HG03108 (cell line): ENCODE measurements at regions not wholly inside any gene's neighbourhood (a gene's known extent, or its start where the extent isn't known, plus 50 kb on each side); places are given as distances from the start of the nearest gene placed in this dataset.
"Not testable (repeated sequence)": the region's sequence is repeated elsewhere in the genome, so short reads cannot be mapped to it uniquely, and the experiment has no call there.

Source experiments
- ATAC-seq: cut with Tn5 transposase; IDR thresholded peaks from one replicate; pipeline ENCODE4 v1.9.1; 2021; ENCODE audit warnings: moderate library complexity; ENCODE audit not compliant: unreplicated experiment

DNA sequence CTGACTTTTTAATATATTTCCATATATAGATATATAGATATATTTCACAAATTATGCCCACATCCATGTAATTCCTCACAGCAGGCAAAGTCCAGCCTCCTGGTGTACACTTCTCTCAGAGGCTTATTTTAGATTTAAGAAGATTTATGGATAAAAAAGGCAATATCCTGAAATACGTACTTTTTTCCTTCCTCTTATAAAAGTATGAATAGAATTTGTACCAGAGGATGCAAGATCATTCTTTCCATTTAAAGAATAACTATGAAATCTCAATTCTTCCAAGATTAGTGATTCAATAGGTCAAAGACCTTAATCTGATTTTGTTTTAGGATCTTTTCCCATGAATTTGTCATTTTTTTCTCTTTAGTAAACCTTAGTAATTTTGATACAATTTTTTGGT, 597.9 kb upstream of the TBL1XR1 start:
- no peak for ATAC-seq

DNA sequence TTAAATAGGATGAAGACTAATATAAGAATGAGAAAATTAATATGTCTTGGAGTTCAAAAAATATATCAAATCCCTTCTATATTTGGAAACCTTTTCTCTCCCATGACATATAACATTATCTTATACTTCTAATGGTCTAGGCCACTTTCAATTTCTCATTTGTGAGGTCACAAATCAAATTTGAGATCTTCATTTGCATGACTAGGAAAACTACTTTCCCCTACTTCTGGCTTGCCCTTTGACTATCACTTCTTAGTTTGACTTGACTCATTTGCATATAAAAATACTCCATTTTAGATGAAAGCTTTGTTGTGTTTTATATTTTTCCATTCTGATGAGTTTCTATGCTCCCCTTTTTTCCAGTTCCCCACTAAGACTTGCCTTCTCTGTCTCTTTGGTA, 598.6 kb upstream of the TBL1XR1 start:
- ATAC-seq: no peak

DNA sequence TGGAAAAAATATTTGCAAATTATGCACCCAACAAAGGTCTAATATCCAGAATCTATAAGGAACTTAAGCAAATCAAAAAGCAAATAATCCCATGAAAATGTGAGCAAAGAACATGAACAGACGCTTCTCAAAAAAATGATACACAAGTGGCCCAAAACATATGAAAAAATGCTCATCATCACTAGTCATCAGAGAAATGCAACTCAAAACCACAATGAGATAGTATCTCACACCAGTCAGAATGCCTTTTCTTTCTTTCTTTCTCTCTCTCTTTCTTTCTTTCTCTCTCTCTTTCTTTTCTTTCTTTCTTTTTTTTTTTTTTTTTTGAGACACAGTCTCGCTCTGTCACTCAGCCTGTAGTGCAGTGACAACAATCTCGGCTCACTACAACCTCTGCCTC, 602.9 kb upstream of the TBL1XR1 start:
- not testable (repeated sequence) for ATAC-seq

DNA sequence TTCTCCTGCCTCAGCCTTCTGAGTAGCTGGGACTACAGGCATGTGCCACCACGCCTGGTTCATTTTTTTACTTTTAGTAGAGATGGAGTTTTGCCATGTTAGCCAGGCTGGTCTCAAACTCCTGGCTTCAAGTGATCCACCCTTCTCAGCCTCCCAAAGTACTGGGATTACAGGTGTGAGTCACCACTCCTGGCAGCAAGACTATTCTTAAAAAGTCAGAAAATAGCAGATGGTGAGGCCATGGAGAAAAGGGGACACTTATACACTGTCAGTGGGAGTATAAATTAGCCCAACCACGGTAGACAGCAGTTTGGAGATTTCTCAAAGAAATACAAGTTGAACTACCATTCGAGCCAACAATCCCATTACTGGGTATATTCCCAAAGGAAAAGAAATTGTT, 603.3 kb upstream of the TBL1XR1 start:
- ATAC-seq: no peak

DNA sequence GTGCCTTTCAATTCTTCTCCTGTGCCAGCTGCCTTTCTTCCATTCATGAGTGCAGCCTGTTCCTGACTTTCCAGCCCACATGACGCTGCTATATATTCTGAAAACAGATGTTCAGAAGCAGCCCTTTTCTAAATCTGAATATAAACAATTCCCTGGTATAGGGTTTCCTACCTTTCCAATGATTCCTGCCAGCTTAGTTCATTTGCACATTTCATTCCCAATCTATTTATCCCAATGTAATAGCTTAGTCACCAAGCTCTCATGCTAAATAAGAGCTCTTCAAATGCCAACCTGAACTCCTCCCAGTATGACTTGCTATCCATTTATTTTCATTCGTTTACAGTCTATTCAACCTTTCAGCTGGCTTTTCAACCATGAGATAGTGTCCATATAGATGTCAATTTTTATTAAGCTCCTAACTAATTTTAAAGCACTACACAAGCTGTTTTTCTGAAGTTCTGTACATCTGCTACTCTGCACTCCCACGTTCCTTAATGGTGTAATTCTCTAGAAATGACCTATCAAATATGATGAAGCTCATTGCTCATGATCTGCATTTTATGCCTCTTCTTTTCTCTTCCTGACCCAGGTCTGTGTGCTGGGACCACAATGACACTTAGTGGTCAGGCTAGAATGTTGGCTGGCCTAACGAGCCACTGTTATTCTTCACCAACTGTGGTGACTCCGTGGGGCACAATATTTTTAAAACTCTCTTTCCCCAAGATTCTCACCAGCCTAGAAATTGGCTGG, 605.0 kb upstream of the TBL1XR1 start:
- ATAC-seq: no peak

DNA sequence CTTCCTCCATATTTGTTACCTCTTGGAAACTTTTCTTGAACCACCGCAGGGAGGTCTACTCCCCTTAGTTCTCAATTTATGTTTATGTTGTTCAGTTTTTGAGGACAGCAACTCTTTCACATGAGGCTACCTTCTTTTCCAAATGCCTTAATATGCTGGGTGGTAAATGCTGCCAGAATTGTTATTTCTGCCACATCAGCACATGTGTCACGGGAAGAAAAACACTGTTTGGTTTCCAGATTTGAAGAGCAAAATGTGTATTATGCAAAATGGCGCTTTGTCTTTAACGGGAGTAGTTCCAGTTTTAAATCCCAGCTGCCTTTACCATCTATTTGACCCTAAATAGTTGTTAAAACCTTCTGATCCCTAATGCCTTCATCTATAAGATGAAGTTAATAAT, 606.2 kb upstream of the TBL1XR1 start:
- no peak for ATAC-seq

DNA sequence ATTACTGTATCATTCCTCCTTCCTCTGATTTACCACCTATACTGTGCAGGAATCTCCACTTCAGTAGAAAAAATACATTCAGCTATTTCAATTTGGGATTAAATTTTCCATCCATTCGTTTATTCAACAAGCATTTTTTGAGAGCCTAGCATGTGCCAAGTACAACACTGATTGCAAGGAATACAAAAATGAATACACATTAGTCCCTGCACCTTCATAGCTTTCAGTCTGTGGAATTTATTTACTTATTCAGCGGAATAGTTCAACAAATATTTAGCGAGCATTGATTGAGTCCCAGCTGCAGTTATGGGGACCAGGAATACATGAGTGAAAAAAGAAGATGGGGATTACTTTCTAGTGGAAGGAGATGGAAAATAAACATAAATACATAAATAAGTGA, 606.8 kb upstream of the TBL1XR1 start:
- no peak for ATAC-seq

DNA sequence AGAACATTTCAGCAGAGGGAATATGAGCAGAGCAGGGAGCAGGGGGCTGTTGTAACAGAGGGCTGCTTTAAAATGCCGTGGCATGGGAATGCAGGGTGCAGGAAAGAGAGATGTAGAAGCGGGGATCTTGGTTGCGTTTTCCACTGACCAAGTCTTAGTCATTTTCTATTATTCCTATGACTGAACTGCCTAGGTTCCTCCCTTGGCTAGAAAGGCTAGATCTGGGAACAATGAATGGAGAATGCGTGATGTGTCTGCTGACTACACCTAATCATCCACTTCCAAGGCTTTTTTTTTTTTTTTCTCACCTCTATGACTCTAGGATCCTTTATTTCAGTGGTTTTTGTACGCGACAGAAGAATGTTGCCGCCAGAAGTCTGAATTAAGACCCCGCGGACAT, 607.4 kb upstream of the TBL1XR1 start:
- no peak for ATAC-seq

DNA sequence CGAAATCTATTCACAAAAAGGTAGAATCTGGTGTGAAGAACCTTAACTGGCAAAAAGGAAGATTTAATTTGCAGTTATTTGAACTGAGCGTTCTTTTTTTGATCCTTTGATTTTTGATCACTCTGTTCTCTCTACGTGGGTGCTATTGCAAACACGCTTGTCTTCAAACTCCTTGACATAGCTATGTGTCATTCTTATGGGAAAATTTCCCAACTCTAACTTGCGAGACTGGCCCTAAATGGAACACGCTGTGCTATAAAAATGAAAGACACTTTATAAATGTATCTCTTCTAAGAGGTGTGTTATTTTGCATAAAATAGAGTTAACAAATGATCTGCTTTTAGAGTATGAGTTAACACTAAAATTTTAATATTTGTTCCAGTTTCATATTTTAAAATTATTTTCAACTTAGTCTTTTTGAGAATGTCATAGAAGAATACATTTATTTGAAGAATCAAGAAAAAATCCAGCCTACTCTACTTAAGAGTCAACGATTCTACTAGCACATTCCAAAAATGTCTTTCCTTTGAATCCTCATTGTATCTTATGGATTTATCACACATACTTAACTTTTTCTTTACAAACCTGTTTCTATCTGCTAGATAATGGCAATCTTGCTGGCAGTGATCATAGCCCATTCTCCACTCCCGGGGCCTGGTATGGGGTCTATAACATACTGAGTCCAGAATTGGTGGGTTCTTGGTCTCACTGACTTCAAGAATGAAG, 610.0 kb upstream of the TBL1XR1 start:
- ATAC-seq: no peak

DNA sequence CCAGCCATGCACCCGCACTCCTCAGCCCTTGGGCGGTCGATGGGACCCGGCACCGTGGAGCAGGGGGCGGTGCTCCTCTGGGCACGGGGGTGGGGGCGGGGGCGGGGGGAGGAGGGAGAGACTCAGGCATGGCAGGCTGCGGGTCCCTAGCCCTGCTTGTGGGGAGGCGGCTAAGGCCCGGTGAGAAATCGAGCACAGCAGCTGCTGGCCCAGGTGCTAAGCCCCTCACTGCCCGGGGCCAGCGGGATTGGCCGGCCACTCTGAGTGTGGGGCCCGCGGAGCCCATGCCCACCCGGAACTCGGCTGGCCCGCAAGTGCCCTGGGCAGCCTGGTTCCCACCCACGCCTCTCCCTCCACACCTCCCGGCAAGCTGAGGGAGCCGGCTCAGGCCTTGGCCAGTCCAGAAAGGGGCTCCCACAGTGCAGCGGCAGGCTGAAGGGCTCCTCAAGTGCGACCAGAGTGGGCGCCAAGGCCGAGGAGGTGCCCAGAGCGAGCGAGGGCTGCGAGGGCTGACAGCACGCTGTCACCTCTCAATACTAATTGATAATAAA, 611.7 kb upstream of the TBL1XR1 start:
- ATAC-seq: not testable (repeated sequence)

DNA sequence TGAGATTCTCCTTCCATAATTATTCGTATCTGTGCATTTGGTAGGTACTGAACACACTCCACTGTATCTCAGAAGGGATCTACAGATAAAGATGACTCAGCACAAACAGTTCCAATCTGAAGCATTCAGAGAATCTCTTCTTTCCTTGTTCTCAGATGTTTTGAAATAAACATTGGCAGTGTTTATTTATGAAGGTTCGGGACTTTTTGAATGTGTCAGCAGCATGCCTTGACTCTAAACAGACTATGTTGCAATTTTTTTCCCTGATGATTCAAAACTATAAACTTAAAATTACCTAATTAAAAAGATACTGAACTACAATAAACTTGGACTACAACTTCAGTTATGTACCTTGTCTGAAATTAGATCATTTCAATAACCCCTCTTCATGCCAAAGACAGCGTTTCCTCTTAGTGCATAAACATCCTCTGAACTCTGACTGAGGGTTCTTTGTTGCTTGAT, 612.9 kb upstream of the TBL1XR1 start:
- no peak for ATAC-seq

DNA sequence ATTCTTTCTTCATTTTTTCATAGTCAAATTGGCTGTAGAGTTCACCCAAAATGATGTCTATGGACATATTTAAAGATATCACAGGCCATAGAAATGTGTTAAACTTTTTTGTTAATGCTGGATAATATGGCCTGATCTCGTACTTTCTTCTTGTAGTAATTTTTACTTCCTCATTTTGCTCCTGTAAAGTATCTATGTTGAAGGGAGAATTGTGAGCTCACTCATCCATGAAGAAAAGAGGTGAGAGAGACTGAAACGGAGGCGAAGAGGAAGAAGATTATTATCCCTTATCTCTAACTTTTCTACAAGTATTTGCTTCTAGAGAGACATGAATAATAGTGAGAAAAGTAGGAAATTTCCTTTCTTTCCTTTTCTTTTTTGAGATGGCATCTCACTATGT, 613.8 kb upstream of the TBL1XR1 start:
- no peak for ATAC-seq

DNA sequence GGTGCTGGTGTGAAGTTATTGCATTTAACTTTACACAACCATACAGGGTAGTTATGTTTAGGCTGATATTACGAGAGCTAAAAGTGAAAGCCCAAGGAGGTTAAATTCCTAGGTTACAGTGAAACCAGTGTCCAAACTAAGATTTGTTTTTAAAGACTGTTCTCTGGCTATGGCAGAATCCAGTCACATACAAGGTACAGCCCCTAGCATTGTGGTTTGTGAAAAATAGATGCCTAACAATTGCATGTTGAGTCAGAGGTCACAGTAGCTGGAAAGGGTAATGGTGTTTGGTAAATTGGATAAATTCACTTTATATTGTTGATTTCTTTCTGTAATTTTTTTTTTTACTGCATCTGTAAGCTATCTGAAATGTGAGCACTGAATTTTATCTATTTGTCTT, 614.6 kb upstream of the TBL1XR1 start:
- ATAC-seq: no peak

DNA sequence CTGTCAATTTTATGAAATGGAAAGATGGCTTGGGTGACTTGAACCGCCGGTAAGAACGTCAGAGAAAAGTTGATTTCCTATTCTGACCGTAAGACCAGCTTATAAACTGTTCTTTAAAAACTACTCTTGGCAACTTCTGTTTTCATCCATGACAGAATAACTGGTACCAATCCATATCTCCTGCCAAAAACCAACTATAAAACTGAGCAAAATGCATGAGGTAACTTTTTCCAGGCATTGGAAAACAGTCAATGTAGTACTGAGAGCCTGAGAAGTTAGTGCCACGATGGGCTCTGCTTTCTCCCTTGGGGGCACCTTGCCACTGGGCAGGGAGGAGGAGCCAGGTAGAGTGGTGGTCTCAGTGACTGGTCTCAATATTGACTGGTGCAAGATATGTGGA, 615.2 kb upstream of the TBL1XR1 start:
- ATAC-seq: no peak

DNA sequence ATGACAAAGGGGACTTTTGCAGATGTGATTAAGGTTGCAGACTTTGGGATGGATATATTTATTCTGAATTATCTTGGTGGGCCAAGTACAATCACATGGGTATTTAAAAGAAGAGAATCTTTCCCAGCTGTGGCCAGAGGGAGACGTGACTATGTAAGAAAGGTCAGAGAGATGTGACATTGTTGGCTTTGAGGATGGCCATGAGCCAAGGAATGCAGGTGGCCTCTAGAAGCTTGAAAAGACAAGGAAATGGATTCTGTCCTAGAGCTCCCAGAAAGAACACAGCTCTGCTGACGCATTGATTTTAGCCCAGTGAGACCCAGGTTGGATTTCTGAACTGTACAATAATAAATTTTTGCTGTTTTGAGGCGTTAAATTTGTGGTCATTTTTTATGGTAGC, 616.0 kb upstream of the TBL1XR1 start:
- no peak for ATAC-seq

DNA sequence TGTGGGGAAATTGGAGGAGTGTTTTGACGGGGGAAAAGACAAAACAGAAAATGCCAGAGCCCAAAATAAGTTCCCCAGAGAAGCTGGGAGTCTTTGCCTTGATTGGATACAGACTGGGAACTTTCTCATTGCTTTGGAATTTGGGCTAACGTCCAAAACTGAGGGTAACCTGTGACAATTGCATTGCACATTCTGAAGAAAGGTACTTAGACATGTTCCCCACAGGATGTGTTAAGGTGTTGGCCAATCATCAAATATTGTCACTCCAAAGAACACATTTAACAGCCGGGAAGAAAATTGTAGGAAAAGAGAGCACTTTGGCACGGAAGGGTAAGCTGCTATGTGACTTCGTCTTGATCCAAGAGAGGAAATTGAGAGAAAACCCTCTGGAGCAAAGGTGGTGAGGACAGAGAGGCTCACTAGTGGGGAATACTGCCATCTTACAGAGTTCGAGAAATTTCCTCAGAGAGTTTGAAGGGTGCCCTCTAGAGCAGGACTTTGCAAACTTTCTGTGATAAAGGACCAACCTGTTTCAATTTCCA, 619.5 kb upstream of the TBL1XR1 start:
- no peak for ATAC-seq

DNA sequence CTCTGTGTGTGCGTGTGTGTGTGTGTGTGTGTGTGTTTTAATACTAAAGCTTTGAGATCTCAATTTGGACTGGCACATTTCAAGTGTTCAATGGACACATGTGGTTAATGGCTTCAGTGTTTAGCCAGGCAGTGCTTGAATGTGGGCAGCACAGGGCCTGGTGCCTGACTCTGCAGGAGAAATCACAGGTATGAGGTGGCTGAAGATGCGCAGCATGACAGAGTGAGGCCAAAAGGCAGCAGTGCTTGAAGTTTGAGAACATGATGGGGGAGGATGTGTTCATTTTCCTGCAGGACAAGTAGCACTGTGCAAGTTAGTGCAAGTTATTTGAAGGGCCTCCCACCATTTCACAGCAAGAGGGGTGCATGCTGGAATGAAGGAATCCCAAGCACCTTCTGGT, 620.5 kb upstream of the TBL1XR1 start:
- no peak for ATAC-seq

DNA sequence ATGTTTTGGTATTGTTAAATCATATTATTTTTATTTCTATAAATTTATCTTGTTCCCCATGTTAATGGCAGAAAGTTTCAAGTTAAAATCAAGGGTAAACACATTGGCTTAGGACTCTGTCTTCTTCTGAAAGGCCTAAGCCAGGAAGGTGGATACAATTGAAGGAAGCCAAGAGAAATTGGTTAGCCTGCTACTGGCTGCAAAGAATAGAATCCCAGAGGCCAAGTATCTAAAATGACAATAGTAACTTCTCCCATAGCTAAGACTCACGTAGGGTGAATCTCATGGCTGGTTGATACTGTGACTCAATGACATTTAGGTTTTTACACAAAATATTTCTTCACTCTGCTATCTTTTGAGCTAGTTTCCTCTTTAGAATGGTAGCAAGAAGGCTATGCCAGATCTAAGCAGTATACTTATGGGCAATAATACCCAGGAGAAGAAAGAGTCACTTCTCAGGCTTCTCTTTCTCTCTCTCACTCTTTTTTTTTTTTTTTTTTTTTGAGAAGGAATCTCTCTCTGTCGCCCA, 621.5 kb upstream of the TBL1XR1 start:
- ATAC-seq: no peak

DNA sequence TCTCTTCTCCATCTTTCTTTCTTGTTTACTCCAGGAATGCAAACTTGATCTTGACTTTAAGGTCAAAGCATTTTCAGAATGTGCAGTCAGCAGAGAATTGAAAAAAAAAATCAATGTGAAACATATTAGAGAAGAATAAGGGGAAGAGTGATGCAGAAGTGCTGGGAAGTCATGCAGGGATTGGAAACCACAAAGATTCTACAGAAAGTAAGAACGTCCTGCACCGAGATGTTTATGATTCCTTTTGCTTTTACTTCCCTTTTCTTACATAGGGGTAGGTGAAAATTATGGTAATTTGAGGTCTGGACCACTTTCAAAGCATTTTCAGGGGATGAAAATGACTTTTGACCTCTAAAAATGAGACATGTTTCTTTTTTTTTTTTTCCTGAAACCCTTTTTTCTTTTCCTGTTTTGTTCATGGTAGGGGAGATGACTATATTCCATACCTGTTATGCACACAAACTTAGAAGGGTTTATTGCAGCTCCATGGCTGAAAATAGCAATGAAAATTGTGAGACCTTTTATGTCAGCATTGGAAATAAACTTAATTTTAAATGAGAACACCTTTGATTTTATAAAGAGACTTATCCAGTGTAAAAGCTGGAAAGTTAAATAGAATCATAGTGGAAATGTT, 623.5 kb upstream of the TBL1XR1 start:
- ATAC-seq: no peak

DNA sequence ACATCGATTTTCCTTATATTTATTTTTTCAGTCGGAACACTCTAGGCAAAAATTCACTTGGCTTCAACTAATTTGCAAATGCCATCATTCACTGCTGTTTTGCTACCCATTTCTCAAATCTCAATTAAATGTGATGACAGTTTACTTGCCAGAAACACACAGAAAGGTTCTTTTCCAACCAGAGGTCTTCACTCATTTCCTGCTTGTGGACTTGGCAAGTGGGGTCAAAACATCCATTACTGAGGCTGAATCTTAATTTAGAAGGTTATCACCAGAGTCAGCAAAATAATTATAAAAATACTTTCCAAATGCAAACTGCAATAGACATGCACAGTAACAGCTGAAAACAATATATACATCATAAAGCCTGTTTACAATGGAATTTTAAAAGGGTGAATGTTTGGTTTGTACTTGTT, 625.4 kb upstream of the TBL1XR1 start:
- ATAC-seq: no peak

DNA sequence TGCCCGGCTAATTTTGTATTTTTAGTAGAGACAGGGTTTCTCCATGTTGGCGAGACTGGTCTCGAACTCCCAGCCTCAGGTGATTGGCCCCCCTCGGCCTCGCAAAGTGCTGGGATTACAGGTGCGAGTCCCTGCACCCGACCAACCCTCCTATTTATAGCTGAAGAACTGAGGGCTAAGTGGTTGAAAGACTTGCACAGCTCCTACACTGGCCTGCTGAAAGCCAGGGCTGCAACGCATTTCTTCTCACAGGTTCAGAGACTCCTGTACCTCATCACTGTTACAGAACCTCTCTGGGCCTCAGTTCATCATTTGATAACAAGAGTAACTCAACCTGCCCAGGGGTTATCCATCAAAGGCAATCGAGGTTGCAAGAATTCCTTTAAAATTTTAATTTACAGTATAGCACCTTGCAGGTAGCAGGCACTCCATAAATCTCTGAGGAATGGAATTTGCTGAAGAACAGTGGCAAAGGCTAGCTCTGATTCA, 626.5 kb upstream of the TBL1XR1 start:
- no peak for ATAC-seq
